Brain microvascular endothelial cell (primary cell): ENCODE measurements at regions not wholly inside any gene's neighbourhood (a gene's known extent, or its start where the extent isn't known, plus 50 kb on each side); places are given as distances from the start of the nearest gene placed in this dataset.

Experiments
- DNase-seq: peaks from one replicate; pipeline ENCODE4 v3.0.0-alpha.2; 2020
- H3K27ac ChIP-seq: fragments of 250-450 bp; sonication (Bioruptor Pico); 2 replicates; pipeline ENCODE4 v1.5.1; 2020; ENCODE audit warnings: mild to moderate bottlenecking, moderate library complexity
- H3K27me3 ChIP-seq: fragments of 250-450 bp; sonication (Bioruptor Pico); replicated peaks from 2 replicates; pipeline ENCODE4 v1.5.1; 2020; ENCODE audit warnings: mild to moderate bottlenecking
- H3K36me3 ChIP-seq: fragments of 250-450 bp; sonication (Bioruptor Pico); replicated peaks from 2 replicates; pipeline ENCODE4 v1.5.1; 2020; ENCODE audit warnings: mild to moderate bottlenecking
- H3K4me3 ChIP-seq: 2 replicates; pipeline ENCODE4 v1.5.1; 2011; ENCODE audit warnings: low read depth, mild to moderate bottlenecking, control low read depth, low read length, moderate library complexity
- in situ Hi-C: cut with HindIII; loops from 2 replicates; pipeline ENCODE4 v1.10.0; 2017; ENCODE audit warnings: low sequenced_read_pairs, low pct_ligation_motif_present
- TF ChIP-seq, protein P1 (sequence below): IDR thresholded peaks from 2 replicates; pipeline ENCODE4 v1.5.1; 2011; ENCODE audit warnings: low read depth, mild to moderate bottlenecking, moderate library complexity, low read length, control low read depth, inconsistent platforms; ENCODE audit errors: missing control alignments

DNA sequence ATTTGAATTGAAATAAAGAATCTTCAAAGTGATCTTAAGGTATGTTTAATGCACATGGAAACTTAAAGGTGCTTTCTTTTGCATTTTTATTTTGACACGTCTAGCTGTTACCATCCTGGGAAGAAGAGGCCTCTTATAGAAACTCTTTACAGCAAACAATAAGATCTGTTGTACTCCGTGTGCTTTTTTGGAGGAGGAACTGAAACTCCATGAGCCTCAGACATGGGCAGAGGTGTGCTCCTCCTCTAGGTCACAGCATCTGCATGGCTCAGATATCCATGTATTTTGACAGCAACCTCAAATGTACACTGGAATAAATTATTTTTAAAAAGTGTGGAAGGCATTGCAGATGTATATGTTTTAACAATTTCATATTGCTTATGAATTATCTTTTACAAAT is 783.3 kb upstream of the SALL3 start:
- no peak for DNase-seq
- TF ChIP-seq, protein P1, sequence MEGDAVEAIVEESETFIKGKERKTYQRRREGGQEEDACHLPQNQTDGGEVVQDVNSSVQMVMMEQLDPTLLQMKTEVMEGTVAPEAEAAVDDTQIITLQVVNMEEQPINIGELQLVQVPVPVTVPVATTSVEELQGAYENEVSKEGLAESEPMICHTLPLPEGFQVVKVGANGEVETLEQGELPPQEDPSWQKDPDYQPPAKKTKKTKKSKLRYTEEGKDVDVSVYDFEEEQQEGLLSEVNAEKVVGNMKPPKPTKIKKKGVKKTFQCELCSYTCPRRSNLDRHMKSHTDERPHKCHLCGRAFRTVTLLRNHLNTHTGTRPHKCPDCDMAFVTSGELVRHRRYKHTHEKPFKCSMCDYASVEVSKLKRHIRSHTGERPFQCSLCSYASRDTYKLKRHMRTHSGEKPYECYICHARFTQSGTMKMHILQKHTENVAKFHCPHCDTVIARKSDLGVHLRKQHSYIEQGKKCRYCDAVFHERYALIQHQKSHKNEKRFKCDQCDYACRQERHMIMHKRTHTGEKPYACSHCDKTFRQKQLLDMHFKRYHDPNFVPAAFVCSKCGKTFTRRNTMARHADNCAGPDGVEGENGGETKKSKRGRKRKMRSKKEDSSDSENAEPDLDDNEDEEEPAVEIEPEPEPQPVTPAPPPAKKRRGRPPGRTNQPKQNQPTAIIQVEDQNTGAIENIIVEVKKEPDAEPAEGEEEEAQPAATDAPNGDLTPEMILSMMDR, result no peak
- no peak overlapping the region for H3K27ac ChIP-seq
- H3K36me3 ChIP-seq, result no peaks in the 10 kb centered on the region
- H3K4me3 ChIP-seq, result no peak overlapping the region
- no peaks in the 10 kb centered on the region for H3K27me3 ChIP-seq
- in situ Hi-C loops, result no loop called here

DNA sequence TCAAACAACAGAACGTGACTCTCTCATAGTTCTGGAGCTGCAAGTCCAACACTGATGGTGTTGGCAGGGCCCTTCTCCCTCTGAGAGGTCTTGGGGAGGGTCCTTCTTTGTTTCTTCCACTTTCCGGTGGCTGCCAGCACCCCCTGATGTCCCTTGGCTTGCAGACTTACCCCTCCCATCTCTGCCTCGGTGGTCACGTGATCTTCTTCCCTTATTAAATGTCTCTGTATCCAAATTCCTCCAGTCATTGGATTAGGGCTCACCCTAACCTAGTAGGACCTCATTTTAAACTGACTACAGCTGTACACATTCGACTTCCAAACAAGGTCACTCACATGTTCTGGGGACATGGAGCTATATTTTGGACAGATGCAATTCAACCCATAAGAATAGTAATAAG is 780.6 kb upstream of the SALL3 start:
- in situ Hi-C loops, result no loop called here
- TF ChIP-seq, protein P1, result no peak
- Histone ChIP-seq H3K36me3 (no peaks in the 10 kb centered on the region), H3K27ac (no peak overlapping the region), H3K4me3 (no peak overlapping the region), H3K27me3 (no peaks in the 10 kb centered on the region)
- no peak for DNase-seq

DNA sequence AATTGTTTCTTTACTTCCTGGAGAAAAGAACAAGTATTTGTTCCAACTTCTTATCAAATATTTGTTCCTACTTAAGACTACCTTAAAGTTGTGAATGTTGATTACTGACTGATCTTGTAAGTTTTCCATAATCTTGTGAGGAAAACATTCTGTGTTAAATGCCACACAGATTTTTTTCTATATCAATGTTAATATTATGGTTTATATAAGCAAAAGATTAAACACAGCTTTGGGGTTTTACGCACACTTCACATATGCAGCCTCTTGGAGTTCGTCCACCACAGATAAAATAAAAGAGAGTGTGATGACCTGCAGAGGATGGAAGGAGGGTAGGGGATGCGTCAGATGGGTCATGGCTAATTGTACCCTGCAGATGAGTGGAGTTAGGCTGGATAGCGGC is 780.0 kb upstream of the SALL3 start:
- in situ Hi-C loops, result no loop called here
- Histone ChIP-seq H3K27me3 (no peaks in the 10 kb centered on the region), H3K4me3 (no peak overlapping the region), H3K36me3 (no peaks in the 10 kb centered on the region), H3K27ac (no peak overlapping the region)
- no peak for DNase-seq
- TF ChIP-seq, protein P1, result no peak

DNA sequence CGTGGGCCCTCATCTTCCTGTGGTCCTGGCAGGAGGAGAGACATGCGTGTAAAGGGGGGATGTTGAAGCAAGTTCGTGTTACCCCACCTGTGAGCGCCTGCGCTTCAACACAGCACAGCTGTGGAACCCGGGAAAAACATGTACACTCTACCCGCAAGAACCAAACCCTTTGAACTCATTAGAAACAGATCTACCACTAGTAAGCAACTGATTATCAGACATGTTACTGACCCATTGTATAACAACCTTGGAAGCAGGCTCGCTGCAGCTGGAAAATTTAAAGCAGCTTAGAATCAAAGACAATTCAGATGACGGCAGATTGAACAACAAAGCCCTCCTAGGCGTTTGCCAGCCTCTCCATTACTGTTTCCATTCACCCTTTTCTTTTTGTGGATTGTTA is 771.7 kb upstream of the SALL3 start:
- TF ChIP-seq, protein P1, result no peak
- Histone ChIP-seq H3K27me3 (no peaks in the 10 kb centered on the region), H3K4me3 (no peak overlapping the region), H3K27ac (no peak overlapping the region), H3K36me3 (no peaks in the 10 kb centered on the region)
- DNase-seq, result no peak
- in situ Hi-C loops, result no loop called here

DNA sequence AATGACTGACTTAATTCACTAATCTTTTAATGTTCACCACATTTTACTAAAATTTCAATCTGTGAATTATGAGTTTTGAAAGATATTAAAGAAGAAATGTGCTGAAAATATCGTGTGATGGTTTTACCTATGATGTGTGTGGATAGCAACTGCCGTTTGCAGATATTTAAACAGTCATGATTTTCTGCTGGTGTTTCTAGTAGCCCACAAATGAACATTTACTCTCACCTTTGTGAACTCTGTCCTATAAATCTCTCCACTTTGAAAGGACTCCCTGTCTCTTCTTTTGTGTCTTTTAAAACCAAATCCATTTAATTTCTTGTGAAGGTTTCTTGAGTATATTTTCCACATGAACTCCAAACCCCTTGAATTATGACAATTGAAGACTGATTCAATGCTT is 771.2 kb upstream of the SALL3 start:
- Histone ChIP-seq H3K36me3 (no peaks in the 10 kb centered on the region), H3K27ac (no peak overlapping the region), H3K27me3 (no peaks in the 10 kb centered on the region), H3K4me3 (no peak overlapping the region)
- no peak for DNase-seq
- TF ChIP-seq, protein P1, result no peak
- in situ Hi-C loops, result no loop called here

DNA sequence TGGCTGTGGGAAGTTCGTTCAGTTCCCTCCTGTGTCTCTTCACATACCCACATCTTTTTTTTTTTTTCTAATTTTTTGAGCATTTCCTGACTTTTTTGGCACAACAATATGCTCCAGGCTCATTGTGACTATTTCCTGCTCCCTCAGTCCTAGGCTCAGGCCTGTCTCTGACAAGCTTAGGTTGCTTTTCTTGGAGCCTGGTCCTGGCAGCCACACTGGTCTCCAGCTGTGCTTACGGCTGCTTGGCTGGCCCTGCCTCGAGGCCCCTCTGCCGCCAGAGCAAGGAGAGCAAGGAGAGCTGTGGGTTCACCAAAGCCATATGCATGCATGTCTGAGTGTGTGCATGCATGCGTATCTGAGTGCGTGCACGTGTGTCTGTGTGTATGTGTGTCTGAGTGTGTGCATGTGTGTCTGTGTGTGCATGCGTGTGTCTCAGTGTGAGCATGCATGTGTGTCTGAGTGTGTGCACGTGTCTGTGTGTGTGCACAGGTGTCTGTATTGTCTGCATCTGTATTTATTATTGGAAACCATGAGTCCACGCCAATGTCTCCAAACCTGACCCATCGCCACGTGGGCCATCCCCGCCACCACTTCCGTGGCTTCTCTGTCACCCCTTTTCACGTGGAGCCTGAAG is 766.1 kb upstream of the SALL3 start:
- in situ Hi-C loops, result no loop called here

More for the DNA sequence above, 766.1 kb upstream of the SALL3 start:
- TF ChIP-seq, protein P1, result no peak
- Histone ChIP-seq H3K27me3 (no peaks in the 10 kb centered on the region), H3K4me3 (no peak overlapping the region), H3K36me3 (no peaks in the 10 kb centered on the region), H3K27ac (no peak overlapping the region)
- DNase-seq, result no peak
